ENCODE measurements at regions not wholly inside any gene's neighbourhood (a gene's known extent, or its start where the extent isn't known, plus 50 kb on each side); places are given as distances from the start of the nearest gene placed in this dataset.

GRCh38 chr11:70631624-70632047 is 233.3 kb downstream of the CTTN start:
- ATAC-seq (ENCODE audit: insufficient read depth, low FRiP score), result no peak
- Histone ChIP-seq H3K27me3 (ENCODE audit: control insufficient read depth in 3 of 3, insufficient read depth in 3 of 3, low read length in 2 of 3) (no peaks in the 10 kb centered on the region), H3K27ac (ENCODE audit: low read depth in 1 of 2, low read length in 1 of 2) (no peak overlapping the region), H3K36me3 (ENCODE audit: control insufficient read depth in 4 of 4, insufficient read depth in 4 of 4, low read length in 4 of 4) (no peaks in the 10 kb centered on the region), H3K4me3 (no peak overlapping the region), H3K9me3 (ENCODE audit: control insufficient read depth in 4 of 4, insufficient read depth in 3 of 4, low read length in 3 of 4) (peaks cover 0 to 8% (median 0%) of the 10 kb centered on the region in 4 donors), H3K4me1 (ENCODE audit: control insufficient read depth in 5 of 5, insufficient read depth in 5 of 5, low read length in 5 of 5) (peaks cover 0 to 15% (median 7%) of the 10 kb centered on the region in 5 donors), H3K9ac (ENCODE audit: insufficient read depth in 1 of 2, low read length in 2 of 2) (no peak overlapping the region)
- no peak for TF ChIP-seq CTCF (IDR thresholded peaks at IDR 0.05; ENCODE audit: control extremely low read depth, extremely low read depth)
- DNase-seq, result no peak
- 90% methylated on average over 13 of the region's 13 CpGs for WGBS, 2 donors

DNA sequence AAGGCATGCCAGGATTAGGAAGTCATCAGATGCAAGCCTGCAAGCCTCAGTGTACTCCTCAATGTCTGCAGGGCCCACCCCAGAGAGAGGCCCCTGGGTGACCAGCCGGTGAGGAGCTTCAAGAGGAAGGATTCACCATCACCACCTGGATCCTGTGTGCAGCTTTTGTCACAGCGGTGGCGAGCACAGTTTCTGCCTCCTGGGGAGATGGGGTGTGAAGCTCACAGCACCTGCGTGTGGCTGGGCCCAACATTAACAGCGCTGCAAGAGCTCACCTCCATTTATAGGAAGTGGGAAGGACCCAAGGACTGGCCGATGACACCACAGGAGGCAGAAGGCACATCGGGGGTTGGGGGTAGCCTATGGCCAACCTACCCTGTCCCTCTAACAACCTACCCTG is 235.3 kb downstream of the CTTN start:
- Histone ChIP-seq H3K9me3 (ENCODE audit: control insufficient read depth in 4 of 4, insufficient read depth in 3 of 4, low read length in 3 of 4) (peaks cover 0 to 10% (median 0%) of the 10 kb centered on the region in 4 donors), H3K27me3 (ENCODE audit: control insufficient read depth in 3 of 3, insufficient read depth in 3 of 3, low read length in 2 of 3) (no peaks in the 10 kb centered on the region), H3K9ac (ENCODE audit: insufficient read depth in 1 of 2, low read length in 2 of 2) (no peak overlapping the region), H3K27ac (ENCODE audit: low read depth in 1 of 2, low read length in 1 of 2) (no peak overlapping the region), H3K36me3 (ENCODE audit: control insufficient read depth in 4 of 4, insufficient read depth in 4 of 4, low read length in 4 of 4) (no peaks in the 10 kb centered on the region), H3K4me1 (ENCODE audit: control insufficient read depth in 5 of 5, insufficient read depth in 5 of 5, low read length in 5 of 5) (peaks cover 0 to 10% (median 3%) of the 10 kb centered on the region in 5 donors), H3K4me3 (no peak overlapping the region)
- WGBS, 2 donors, result 83 to 88% methylated on average over 7 of the region's 7 CpGs
- no peak for ATAC-seq (ENCODE audit: insufficient read depth, low FRiP score)
- TF ChIP-seq CTCF (IDR thresholded peaks at IDR 0.05; ENCODE audit: control extremely low read depth, extremely low read depth), result no peak
- DNase-seq, result no peak

GRCh38 chr11:70636659-70637058 is 238.3 kb downstream of the CTTN start:
- peaks cover 0 to 10% (median 0%) of the 10 kb centered on the region in 4 donors for H3K9me3 ChIP-seq (ENCODE audit: control insufficient read depth in 4 of 4, insufficient read depth in 3 of 4, low read length in 3 of 4)
- WGBS, 2 donors, result 88 to 94% methylated on average over 10 of the region's 10 CpGs
- H3K27me3 ChIP-seq (ENCODE audit: control insufficient read depth in 3 of 3, insufficient read depth in 3 of 3, low read length in 2 of 3), result no peaks in the 10 kb centered on the region
- H3K27ac ChIP-seq (ENCODE audit: low read depth in 1 of 2, low read length in 1 of 2), result no peak overlapping the region
- TF ChIP-seq CTCF (IDR thresholded peaks at IDR 0.05; ENCODE audit: control extremely low read depth, extremely low read depth), result no peak
- H3K36me3 ChIP-seq (ENCODE audit: control insufficient read depth in 4 of 4, insufficient read depth in 4 of 4, low read length in 4 of 4), result no peaks in the 10 kb centered on the region
- H3K9ac ChIP-seq (ENCODE audit: insufficient read depth in 1 of 2, low read length in 2 of 2), result no peak overlapping the region
- no peaks in the 10 kb centered on the region for H3K4me1 ChIP-seq (ENCODE audit: control insufficient read depth in 5 of 5, insufficient read depth in 5 of 5, low read length in 5 of 5)
- ATAC-seq (ENCODE audit: insufficient read depth, low FRiP score) (no peak), DNase-seq (no peak)
- no peak overlapping the region for H3K4me3 ChIP-seq

DNA sequence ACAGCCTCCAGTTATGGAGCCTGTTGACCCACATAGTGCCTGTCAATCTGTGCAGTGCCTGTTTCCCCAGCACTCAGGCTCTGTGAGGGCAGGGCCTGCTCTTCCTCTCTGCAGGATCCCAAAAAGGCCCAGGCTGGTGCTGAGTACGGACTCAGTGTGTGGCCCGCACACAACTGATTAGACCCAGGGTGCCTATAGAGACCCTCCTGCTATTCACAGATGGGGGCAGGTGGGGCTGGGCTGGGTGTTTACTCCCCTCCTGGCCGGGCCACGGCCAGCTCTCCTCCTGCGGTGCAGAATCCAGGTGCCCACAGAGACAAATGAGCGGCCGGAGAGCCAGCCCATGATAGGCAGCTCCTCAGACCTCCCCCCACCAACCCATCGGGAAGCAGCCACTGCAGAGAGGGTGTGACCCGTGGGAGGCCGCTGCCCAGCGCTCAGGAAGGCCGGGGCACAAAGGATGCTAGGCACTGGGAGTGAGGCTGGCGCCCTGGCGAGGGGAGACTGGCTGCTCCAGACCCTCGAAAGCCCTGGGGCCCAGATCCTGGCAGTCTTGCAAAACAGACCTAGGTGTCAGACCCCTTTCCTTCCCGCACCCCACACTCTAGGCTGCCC is 239.0 kb downstream of the CTTN start:
- H3K4me3 ChIP-seq, result no peak overlapping the region
- no peak overlapping the region for H3K9ac ChIP-seq (ENCODE audit: insufficient read depth in 1 of 2, low read length in 2 of 2)
- TF ChIP-seq CTCF (IDR thresholded peaks at IDR 0.05; ENCODE audit: control extremely low read depth, extremely low read depth), result no peak
- no peak for DNase-seq
- no peak for ATAC-seq (ENCODE audit: insufficient read depth, low FRiP score)
- H3K36me3 ChIP-seq (ENCODE audit: control insufficient read depth in 4 of 4, insufficient read depth in 4 of 4, low read length in 4 of 4), result no peaks in the 10 kb centered on the region
- 85 to 90% methylated on average over 16 of the region's 16 CpGs for WGBS, 2 donors
- no peaks in the 10 kb centered on the region for H3K4me1 ChIP-seq (ENCODE audit: control insufficient read depth in 5 of 5, insufficient read depth in 5 of 5, low read length in 5 of 5)
- H3K9me3 ChIP-seq (ENCODE audit: control insufficient read depth in 4 of 4, insufficient read depth in 3 of 4, low read length in 3 of 4), result peaks cover 0 to 10% (median 0%) of the 10 kb centered on the region in 4 donors
- H3K27me3 ChIP-seq (ENCODE audit: control insufficient read depth in 3 of 3, insufficient read depth in 3 of 3, low read length in 2 of 3), result no peaks in the 10 kb centered on the region
- H3K27ac ChIP-seq (ENCODE audit: low read depth in 1 of 2, low read length in 1 of 2), result no peak overlapping the region

Data from lung (tissue), 11 donors.